HuH-7 (cell line): ENCODE measurements at regions not wholly inside any gene's neighbourhood (a gene's known extent, or its start where the extent isn't known, plus 50 kb on each side); places are given as distances from the start of the nearest gene placed in this dataset.

Experiments used
- DNase-seq: peaks from one replicate; pipeline ENCODE4 v3.0.0; 2011; ENCODE audit warnings: low spot score

GRCh38 chr4:152235718-152236117 is 300.2 kb downstream of the FBXW7 start:
- DNase-seq: no peak

GRCh38 chr4:152234571-152234970 is 301.3 kb downstream of the FBXW7 start:
- DNase-seq: no peak

DNA sequence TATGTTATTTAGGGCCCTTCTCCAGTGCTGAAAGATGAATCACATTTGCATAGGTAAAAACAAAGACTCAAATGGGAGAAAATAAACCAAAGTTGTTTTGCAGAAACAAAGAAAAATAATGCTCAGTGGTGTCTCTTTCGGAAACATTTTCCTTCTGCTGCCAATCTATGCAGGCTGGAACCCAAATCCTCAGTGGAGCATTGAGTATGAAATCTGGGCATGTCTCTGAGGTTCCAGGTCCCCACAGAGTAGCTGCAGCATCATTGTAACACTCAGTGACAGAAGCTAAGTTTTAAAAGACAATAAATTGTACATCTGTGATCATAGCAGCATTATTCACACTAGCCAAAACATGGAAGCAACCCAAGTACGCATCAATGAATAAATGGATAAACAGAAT is 303.6 kb downstream of the FBXW7 start:
- no peak for DNase-seq

DNA sequence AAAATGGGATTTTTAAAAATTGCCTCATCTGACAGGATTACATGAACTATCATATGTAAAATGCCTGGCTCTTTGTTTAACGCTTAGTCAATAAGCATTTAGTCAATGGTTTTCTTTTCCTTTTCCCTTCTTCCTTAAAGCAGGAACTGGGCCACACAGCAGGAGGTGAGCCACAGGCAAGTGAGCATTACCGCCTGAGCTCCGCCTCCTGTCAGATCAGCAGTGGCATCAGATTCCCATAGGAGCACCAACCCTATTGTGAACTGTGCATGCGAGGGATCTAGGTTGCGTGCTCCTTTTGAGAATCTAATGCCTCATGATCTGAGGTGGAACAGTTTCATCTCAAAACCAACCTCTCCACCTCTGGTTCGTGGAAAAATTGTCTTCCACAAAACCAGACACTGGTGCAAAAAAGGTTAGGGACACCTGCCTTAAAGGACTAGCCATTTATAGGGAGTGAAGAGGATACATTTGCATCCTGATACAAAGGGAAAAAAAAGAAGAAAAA is 306.1 kb downstream of the FBXW7 start:
- DNase-seq: no peak

DNA sequence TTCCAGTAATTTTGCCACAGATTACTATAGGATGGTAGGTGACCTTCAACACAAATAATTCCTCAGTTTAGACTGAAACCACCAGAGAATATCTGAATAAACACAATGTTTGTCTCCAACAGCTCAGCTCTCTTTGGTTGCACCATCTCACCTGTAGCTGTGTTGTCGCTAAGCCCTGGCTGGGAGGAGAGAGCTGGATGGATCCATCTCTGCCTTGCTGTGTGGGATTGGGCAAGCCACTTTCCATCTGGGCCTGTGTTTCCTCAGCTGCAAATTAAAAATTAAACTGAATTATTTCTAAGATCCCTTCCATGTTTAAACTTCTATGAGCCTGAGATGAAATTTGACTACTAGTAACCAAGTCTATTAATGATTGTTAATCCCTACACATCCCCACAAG is 310.2 kb downstream of the FBXW7 start:
- DNase-seq: no peak

- DNase-seq: no peak
Measured at GRCh38 chr4:152224721-152225420, 311.0 kb downstream of the FBXW7 start.

DNA sequence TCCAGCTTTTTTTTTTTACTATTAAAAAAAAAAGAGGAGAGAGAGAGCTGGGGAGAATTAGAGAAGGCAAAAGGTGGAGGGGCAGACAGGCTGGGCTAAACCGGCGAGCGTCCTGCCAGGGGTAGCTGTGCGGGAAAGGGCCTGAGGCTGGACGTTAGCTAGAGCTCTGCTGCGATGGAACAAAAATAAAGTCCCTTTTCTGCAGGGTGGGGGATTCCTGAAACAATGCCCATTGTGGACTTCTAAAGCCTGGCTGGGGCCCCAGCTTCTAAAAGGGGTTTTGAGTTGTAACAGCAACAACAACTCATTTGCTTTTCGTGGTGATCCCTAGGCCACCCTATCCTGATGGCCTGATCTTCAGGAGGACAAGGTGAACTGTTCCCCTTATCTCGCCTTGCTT is 311.7 kb downstream of the FBXW7 start:
- DNase-seq: no peak

DNA sequence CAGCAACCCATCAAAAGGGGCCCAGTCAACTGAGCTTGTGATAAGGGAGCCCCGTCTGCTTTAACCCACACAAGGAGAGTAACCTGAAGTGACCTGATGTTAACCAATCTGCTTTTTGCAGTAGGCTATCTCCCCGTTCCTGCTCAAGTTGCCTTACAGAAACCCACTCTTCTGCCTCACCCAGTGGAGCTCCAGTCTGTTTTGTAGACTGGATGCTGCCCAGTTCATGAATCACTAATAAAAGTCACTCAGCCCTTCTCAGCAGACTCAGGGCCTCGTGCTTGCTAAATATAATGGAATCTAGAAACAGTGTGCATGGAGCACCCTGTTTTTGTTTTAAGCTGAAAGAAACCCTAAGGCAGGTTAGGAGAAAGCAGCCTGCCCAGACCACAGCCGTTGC is 312.3 kb downstream of the FBXW7 start:
- no peak for DNase-seq

DNA sequence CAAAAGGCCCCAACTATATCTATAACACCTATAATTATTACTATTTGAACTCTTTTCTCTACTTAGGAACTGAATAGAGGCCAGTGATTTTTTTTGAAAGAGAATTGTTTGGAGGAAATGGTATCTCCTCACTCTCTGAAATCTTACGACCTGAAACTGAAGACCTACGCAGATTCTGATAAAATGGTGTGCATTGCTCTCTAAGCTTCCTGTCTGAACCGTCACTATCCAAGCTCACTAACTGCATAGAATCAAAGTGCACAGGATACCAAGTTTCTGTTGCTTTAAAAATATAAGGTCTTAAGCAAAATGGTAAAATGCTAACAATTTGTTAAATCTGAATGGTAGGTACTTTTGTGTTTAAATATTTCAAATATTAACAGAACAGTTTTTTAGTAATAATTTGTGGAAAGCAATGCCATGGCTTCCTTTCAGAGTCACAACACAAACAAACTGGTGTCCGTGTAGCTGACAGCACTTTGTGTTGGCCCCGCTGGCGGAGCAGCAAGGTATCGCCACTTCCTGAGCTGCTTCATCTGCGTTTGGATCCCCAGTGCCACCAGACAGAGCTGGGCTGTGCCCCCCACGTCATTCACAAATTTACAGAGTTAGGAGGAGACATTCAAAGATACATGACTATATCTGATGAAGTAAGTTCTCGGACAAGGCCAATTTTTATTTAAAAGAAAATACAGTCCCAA is 313.9 kb downstream of the FBXW7 start:
- DNase-seq: no peak

DNA sequence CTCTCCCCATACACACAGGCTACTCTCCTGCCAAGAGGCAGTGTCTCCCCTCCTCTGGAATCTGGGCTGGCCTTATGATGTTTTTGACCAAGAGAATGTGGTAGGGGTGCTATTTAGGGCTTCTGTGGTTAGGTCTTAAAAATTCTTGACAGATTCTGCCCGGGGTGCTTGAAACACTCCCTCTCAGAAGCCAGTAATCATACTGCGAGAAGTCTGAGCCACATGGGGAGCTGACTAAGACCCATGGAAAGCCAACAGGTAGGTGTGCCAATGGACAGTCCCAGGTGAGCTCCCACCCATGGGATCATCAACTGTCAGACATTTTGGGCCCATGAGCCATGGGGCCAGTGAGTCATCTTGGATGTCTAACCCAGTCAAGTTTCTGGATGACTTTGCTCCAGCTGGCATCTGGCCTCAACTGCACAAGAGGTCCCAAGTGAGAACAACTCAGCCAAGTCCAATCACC is 315.7 kb downstream of the FBXW7 start:
- DNase-seq: no peak

DNA sequence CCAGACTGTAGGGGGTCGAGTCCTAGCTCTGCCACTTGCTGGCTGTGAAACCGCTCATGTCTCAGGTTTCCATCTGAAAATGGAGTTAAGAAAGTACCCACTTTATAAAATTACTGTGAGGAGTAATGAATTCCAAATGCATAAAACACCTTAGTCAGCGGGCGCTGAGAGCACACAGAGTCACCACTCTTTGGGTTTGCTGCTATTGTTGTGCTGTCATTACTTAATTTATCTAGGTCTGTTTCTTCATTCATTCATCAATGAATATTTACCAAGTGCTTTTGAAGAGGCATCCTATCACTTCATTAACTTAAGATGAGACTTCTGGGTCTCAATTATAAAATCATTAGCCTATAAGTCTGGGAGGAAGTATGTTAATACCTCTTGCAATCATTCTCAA is 317.3 kb downstream of the FBXW7 start:
- no peak for DNase-seq

DNA sequence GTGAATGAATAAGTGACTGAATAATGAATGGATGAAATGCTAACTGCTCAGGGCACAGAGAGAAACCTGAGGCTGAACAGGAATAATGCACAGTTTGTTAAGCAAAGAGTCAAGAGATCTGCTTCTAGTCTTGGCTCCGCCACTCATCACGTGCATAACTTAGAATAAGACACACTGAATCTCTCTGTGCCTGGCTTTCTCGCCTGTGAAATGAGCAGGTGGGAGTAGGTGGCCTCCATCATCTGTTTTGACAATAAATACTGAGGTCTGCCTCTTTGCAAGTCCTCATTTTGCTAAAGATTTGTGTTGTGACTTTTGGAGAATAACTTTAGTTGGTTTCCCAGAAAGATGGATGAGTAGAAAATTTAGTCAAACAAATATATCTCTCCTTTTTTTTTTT is 318.0 kb downstream of the FBXW7 start:
- no peak for DNase-seq

DNA sequence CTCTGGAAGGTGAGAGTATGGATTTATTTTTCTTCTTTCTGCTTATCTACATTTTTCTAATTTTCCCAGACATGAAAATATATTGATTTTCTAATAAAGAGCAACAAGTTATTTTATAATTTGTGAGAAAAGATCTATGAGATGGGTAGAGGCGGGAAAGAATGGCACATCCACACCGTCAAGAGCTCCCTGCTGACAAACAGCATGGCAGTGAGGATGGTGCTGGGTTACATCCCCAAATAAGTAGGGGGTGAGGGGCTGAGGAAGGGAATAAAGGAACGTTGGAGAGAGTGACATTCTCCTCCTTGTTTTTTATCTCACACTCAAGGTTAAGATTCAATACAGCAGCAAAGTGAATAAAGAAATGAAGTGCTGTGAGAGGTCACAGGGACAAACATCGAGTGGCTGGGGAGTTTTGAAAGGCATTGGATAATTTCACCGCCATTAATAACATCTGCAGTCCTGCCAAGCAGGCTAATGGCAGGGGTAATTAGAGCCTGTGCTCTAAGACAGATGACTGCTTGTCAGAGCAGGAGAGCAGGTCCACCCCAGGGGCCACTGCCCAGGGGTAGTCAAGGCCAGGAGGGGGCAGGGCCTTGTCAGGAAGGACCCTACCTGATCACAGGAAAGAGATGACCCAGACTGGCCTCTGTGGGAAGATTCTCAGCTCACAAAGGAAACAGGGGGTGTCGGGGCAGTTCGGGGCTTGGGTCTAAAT is 323.8 kb downstream of the FBXW7 start:
- no peak for DNase-seq

GRCh38 chr4:152209772-152210493 is 326.0 kb downstream of the FBXW7 start:
- DNase-seq: no peak

DNA sequence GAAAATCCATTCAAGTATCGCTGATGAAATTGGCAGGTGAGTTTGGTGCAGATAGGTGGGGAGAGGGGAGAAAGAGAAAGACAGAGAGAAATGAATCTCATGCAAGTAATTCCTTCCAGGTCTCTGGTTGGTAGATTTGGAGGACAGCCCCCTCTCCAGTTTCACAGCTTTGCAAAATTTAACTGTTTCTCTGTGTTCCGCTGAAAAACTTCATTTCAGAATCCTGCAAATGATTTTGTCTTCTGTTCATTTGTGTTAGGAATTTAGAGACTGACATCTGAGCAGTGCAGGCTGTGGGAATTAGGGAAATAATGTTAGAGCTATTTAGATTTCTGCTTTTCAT is 328.5 kb downstream of the FBXW7 start:
- DNase-seq: no peak

DNA sequence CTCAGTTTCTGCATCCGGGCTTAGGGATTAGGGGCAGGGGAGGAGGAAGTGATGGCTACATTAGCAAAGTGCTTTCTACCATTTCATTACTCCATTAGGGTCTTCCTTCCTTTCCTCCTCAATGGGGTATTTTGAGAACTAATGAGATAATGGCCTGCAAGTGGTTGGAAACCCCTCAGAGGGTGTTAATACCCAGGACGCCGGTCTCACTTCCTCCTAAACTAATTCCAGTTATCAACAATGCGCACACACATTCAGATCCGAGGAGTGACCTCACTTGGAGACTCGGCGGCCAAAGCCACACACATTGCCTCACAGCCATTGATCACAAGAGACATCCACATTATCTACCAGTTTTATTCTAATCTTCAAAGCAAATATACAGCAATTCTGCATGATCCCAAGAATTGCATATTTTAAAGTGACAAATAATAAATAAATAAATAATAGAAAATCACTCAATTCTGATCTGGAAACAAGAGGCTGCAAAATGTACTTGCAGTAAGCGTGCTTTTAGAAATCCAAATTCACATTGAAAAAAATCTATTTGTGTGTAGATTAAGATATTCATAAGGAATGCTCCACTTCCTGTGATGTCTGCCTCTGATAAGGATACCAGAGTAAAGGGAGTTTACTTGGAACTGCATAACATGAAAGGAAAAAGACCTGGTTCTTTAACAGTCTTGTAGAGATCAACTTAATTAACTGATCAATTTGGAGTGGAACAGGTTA is 329.1 kb downstream of the FBXW7 start:
- no peak for DNase-seq

DNA sequence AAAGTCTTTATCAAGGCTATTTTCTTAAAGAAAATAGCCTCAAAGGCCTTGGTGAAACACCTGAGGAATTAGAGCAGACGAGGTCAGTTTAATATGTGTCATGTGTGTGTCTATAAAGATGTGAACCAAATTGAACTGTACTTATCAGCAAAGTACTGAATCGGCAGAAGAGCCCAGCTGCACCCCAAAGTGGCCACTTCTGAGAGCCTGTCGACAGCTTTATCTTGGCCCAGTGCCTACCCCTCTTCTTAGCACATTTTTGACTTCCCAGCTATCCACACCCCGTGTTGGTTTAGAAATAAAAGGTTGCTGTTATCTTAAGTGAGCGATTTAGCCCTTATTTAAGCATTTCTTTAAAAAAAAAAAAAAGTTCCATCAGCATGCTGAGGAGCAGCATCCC is 329.7 kb downstream of the FBXW7 start:
- no peak for DNase-seq

GRCh38 chr4:152202415-152202814 is 333.5 kb downstream of the FBXW7 start:
- DNase-seq: no peak

DNA sequence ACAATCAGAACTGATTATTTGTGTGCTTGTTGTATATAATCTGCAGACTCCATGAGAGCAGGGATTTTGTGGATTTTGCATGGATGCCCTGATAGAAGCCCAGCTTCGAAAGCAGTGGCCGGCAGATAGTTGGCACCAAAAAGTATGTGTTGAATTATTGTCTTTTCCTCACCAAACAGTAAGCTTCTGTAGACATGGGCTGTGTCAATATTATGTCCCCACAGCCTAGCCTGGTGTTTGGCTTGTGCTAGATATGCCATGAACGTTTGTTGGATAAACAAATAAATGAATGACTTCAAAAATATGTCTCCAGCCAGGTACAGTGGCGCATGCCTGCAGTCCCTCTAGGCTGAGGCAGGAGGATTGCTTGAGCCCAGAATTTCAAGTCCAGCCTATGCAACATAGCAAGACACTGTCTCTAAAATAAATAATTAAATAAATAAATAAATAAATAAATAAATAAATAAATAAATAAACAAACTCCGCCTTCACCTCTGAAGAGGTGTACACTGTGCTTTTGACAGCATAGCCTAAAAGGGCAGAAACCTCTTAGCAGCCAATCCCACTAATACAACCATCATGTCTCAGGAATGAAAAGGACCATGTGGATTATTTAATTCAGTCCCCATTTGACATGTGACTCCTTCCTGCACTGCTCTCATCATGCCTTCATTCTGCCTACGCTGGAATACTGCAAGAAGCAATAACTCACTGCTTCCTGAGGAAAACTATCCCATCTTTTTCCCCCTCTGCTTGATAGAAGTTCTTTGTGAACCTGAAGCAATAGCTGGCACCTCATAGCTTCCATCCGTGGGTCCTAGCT is 335.2 kb downstream of the FBXW7 start:
- DNase-seq: no peak

GRCh38 chr4:152197211-152197610 is 338.7 kb downstream of the FBXW7 start:
- no peak for DNase-seq

GRCh38 chr4:152195888-152196287 is 340.0 kb downstream of the FBXW7 start:
- no peak for DNase-seq
